Right kidney (tissue), 1 donor: ENCODE measurements at regions not wholly inside any gene's neighbourhood (a gene's known extent, or its start where the extent isn't known, plus 50 kb on each side); places are given as distances from the start of the nearest gene placed in this dataset.
"Not testable (repeated sequence)": the region's sequence is repeated elsewhere in the genome, so short reads cannot be mapped to it uniquely, and the experiment has no call there.

ENCODE experiments used
- DNase-seq: peaks from one replicate; pipeline ENCODE4 v3.0.0-alpha.2; 2016

DNA sequence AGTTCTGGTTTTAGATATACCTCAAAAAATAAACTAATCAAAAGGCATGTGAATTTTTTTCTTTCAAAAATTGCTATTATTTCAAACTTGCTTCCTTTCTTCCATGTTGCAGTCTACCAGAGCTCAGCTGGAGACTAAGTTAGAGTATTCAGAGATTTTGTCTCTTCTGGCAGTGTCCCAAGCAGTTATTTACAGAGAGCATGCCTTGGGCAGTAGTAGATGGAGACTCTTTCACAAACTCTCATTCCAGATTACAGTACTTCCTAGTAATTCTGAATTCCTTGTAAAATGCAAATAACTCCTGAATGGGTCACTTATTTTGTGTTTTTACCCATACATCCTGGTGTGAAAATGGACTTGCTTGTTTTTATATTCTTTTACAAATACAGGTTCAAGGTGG lies 703.4 kb downstream of the EPHA7 start:
- DNase-seq: no peak

DNA sequence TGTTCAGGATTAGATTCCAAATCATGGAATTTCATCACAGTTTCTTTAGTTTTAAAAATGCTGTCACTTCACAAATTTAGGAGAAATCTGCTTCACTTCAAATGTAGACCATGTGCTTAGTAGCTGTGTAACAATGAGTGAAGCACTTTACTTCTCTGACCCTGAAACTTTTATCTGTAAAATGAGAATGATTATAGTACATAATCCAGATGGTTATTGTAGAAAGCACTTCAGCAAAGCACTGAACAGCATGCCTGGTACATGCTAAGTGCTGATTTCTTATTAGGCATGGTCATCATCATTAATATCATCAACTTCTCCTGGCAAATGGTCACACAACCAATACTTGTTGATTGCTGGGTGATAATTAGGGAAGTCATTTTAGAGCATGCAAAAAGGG lies 705.0 kb downstream of the EPHA7 start:
- no peak for DNase-seq

DNA sequence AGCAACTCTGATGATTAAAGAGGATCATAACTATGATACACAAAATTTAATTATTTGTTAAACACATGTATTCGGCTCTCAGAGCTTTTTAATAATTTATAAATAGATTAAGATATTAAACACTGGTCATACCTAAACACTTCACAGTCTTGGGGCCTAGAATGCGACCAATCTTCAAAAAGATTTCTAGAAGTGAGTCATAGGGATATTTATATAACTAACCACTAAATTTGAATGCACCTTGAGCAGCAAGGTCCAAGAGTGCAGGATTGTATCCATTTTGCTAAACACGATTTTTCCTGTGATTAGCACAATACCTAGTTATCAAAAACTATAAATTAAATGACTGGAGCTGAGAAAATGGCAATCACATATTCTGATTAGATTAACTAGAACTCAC lies 709.3 kb downstream of the EPHA7 start:
- no peak for DNase-seq

DNA sequence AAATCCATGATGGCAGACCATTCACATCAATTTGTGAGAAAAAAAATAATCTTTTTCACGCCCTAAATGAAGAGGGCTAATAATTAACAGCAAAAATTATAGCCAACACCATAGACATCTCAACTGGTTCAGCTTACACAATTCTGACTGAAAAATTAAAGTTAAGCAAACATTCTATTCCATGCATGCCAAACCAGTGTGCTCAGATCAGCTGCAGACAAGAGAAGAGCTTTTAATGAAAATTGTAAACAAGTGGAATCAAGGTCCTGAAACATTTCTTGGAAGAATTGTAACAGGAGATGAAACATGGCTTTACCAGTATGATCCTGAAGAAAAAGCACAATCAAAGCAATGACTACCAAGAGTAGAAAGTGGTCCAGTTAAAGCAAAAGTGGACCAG lies 710.4 kb downstream of the EPHA7 start:
- DNase-seq: no peak

DNA sequence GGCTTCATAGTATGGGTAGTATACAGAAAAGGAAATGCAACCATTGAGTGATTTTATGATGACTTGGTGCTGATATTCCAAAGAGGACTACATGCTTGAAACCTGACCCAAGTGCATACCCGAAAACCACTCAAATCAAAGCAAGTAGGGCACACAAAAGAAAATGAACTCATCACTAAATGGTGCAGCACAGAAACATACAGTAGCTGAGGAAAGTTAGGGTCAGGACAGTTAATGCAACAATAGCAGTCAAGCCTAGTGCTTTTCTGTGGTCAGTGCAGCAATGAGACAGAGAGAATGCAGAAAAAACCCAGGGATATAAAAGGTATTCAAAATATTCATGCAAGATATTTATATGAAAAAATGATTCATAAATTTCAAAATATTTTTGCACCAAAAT lies 711.1 kb downstream of the EPHA7 start:
- DNase-seq: no peak

DNA sequence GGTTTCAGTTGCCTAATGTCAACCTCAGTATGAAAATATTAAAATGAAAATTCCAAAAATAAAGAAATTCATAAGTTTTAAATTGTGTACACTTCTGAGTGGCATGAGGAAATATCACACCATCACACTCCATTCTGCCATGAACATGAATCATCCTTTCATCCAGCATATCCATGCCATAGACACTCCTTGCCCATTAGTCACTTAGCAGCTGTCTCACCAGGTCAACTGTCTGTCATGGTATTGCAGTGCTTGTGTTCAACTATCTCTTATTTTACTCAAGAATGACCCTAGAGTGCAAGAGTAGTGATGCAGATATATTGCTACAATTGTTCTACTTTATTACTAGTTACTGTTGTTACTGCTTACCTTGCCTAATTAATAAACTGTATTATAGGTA lies 712.4 kb downstream of the EPHA7 start:
- DNase-seq: no peak

DNA sequence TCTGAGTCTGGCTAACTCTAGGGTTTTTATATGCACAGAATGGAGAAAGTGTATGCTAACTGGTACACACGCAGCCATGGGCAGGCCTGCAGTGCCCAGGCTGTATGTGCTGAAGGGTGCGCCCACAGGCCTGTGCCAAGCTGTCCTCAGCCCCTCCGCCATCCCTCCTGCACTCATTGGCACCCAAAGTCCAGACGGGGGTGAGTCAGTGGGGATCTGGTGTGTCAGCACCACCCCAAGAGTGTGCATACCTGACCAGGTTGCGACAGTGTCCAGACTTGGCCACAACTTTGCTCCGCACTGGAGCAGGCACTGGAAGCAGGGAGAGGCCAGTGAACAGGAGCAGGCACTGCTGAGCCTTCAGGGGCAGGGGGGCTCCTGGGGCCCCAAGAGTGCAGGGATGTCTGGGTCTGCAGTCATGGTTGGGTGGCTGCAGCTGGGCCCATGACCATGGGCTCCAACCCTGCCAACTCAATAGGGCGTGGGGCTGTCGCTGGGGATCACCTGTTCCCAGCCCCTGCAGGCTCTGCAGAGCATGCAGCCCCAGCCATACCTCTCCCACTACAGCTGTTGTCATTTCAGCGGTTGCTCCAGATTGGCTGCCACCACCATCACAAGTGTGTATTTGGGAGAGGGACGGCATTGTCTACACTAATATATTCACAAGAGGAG lies 717.8 kb downstream of the EPHA7 start:
- no peak for DNase-seq

DNA sequence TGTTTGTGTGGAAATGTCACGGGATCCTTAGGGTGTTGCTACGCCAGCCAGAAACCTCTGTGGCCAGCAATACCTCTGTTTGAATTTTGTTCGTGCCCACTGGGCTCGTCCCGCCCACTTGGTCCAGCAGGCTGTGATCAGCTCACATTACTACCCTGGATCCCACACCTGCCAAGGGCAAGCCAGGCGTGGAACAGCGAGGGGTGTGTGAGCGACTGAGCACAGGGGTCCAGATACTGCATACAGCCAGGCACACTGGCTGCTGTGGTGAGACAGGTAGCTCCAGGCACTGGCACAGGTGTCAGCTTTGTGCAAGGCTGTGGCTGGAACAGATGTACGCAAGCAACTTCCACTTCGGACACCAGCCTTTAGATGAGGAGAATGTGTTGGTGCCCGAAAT lies 718.9 kb downstream of the EPHA7 start:
- no peak for DNase-seq

DNA sequence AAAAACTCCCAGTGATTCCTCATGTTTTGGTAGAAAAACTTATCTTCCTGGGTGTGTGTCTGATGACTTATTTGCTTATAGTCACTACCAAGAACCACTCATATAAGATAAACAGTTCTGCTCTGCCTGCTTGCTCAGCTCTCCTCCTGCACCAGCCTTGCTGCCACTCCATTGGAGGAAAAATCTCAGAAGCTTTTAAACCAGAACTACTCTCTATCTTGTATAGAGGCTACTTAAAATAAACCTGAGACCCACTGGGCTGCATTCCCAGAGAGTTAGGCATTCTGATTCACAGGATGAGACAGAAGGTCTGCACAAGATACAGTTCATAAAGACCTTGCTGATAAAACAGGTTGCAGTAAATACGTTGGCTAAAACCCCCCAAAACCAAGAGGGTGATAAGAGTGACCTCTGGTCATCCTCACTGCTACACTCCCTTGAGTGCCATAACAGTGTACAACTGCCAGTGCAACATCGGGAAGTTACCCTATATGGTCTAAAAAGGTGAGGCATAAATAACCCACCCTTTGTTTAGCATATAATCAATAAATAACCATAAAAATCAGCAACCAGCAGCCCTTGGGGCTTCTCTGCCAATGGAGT lies 728.3 kb downstream of the EPHA7 start:
- DNase-seq: no peak

DNA sequence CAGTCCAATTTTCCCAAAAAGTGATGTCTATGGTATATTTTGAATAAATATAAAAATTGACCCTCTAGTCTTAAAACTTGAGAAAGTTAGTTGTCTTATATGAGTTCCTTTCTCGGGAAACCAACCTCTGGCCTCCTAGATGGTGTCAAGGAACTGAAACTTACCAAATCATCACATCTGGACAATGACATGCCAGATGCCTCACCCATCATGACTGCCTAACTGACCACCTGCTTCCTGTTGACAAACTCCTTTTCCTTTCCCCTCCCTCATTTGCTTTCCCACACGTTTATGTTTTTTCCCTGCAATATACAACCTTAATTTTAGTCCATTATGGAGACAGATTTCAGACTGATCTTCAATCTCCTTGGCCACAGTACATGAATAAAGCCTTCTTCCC lies 731.0 kb downstream of the EPHA7 start:
- no peak for DNase-seq

DNA sequence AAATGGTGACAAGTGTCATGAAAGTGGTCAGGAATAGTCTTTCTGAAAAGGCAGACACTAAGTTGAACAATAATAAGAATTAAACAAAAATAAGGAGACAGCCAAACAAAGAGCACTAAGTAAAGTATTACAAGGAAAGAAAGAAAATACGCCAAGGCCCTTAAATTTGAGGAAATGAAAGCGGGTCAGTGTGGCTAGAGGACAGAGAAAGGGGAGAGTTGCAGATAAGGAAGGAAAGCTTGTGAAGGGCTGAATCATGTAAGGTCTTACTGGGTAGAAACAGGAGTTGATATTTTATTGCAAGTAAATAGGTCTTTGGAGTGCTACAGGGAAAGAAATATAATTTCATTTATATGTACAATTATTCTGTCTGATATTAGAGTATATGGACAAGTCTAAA lies 732.1 kb downstream of the EPHA7 start:
- DNase-seq: no peak

DNA sequence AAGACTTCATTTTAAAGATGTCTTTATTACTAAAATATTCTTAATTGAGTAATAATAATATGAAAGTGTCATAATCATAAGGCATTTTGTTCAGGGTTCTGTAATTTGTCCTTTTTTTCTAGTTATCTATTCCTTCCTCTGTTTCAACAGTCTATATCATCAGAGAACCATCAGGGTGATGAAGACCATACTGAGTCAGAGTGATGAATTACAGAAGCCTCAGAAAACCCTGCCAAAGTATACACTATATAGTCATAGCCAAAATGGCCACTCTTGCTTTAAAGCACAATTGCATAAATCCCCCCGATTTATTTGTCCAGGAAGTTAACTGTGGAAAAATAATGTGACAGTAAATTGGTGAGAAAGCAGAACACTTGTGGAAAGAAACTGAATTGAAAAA lies 735.0 kb downstream of the EPHA7 start:
- no peak for DNase-seq

DNA sequence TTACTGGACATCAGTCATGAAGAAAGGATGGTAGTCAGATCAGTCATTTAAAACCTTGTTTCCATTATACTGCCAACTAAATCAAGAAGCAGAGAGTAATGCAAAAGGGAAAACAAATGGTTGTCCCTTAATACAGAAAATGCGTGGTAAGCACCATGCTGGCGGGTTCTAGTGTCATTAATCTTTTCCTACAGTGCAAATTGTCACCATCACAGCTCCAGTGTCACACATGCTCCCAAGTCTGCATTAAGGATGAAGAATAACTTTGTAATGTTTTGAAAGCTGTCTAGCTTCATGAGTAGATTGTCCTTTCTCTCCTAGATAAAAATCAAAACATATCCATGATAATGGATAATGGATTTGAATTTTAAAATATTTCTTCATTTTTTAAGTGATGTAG lies 735.6 kb downstream of the EPHA7 start:
- DNase-seq: no peak

DNA sequence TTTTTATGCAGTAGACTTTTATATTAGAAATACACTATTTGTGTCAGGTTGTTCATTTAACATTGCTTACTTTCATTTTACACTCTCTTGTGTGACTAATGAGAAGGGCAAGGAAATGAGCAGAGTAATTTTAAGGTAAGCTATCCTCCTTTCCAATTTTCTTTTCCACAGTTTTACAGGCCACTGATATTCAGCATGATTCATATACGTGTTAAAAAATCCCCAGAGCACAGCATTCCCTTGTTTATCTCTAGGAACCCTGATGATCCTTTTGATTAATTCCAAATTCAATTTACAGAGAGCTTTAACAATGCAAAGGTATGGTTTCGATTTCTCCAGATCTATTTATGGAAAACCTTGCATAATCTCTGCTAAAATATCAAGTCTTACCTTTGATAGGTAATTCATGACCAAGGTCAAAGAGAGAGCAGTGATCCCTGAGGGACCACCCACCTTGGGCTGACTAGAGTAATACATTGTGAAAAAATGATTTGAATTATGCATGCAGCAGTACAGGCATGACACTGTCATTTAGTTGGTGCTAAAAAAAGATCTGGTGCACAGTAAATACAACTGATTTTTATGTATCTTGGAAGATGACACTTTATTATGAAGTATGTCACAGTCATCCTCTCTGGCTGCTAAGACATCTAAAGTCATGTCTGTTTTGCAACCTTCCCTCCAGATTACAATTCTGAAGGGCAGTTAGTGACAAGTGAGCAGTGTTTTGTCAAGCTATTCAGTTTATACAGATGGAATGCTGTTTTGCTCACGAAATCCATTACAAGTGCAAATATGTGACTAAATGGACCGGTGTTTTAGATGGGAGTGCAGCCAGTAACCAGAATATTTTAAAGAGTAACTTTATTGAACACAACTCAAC lies 736.6 kb downstream of the EPHA7 start:
- no peak for DNase-seq

DNA sequence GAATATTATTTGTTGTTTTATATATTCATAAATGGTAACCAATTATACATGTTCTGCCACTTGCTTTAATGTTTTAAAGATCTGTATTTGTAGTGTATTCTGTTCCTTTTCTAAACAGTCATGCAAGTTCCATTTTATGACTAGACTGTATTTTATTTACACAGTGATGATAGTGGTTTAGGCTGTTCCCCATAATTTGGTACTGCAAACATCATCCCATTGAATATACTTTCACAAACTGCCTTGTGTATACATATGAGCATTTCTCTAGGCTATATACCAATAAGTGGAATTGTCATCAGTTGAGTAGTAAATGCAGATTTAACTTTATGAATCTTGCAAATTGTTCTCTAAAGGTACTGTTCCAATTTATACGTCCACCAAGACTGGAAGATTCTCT lies 738.0 kb downstream of the EPHA7 start:
- no peak for DNase-seq

DNA sequence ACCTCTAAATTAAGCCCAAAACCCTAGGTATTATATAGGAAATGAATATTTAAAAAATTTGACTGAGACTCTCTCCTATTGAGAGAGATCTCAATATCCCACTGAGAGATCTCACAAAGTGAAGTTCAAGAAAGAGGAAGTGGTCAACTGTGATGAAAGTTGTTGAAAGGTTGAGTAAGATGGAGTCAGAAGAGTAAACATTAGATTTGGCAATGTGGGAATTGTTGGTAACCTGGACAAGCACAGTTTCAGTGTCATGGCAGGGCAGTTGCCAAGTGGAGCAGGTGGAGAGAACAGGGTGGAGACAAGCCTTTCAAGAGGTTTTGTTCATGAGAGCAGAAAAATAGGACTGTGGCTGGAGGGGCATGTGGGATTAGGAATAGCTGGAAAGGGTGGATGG lies 747.9 kb downstream of the EPHA7 start:
- not testable (repeated sequence) for DNase-seq

DNA sequence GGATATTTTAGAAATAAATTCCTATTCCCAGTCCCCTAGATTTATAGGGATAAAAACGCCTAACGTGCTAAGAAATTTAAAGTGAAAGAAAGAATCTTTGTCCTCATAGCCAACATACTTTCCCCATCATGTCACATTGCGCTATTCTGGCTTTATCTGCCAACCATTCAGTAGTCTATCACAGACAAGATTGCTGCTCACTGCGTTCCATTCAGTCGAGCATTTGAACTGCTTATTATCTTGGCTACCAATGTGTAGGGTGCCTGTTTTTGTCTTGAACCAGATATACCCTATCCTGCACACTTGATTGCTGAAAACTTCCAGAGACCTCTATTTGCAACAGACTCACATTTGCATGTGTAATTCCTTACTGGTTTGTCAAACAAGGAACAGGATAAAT lies 751.5 kb downstream of the EPHA7 start:
- no peak for DNase-seq

DNA sequence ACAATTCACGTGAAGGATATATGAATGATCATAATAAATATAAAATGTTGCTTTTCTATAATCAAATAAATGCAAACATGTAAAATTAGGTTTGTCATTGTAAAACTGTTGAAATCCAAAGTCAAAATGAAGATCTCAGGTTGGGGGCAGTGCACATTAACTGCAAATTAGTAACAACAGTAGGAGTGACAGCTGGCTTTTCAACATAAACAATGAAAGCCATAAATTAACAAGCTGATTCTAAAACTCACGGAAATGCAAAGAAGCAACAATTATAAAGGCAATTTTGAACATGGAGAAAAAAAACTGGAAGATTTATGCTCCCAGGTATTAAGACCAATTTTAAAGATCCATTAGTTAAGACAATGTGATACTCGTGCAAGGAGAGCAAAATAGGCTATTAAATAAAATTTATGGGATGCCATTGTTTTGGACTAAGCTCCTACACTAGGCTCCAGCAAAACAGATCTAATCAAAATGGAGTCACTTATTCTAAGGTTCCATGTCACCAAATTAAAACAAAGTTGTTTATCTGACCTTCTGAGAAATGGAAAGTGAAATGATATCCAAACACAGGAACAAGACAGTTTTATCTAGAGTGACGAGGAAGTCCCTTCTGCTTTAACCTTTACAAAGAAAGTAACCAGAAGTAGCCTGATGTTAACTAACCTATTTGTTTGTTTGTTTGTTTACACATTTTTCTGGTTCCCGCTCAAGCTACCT lies 770.8 kb downstream of the EPHA7 start:
- DNase-seq: peak; percentile 5

DNA sequence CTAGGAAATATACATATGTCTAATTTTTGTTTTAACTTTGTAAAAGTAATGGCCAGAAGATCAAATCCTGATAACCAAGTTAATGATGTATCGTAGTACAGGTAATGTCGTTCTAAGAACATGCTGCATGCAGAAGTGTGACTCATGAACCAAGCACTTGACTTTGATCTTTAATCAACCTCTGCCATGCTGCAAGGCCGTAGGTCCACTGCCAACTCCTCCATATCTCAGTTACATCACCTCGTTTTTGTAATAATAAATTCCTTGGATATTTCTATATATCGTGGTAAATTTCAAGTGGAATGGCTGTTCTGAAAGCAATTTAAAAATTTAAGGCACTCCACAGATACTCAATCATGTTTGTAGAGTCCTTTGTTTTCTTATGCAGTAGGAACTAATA lies 771.7 kb downstream of the EPHA7 start:
- DNase-seq: no peak

DNA sequence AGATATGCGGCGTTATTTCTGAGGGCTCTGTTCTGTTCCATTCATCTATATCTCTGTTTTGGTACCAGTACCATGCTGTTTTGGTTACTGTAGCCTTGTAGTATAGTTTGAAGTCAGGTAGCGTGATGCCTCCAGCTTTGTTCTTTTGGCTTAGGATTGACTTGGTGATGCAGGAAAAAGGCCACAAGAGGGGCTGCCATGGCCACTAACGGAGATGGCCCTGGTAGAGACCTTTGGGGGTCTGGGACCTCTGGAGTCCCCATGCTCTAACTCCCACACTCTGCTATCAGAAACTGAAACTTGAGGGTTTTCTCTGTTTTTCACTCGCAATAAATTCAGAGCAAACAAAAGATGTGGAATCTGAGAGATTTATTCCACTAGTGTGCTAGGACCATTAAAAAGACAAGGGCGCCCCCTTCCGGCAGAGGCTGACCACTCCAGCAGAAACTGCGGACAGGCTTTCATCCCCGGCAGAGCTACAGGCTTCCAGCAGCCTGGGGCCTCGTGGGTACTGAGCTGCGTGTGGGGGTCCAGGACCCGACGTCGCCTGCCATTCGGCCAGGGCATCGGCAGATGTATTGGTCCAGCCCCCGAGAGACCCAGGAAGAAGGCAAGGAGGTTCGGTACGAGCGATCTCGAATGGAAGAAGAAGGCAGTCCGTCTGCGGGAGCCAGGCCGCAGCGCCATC lies 775.1 kb downstream of the EPHA7 start:
- not testable (repeated sequence) for DNase-seq

DNA sequence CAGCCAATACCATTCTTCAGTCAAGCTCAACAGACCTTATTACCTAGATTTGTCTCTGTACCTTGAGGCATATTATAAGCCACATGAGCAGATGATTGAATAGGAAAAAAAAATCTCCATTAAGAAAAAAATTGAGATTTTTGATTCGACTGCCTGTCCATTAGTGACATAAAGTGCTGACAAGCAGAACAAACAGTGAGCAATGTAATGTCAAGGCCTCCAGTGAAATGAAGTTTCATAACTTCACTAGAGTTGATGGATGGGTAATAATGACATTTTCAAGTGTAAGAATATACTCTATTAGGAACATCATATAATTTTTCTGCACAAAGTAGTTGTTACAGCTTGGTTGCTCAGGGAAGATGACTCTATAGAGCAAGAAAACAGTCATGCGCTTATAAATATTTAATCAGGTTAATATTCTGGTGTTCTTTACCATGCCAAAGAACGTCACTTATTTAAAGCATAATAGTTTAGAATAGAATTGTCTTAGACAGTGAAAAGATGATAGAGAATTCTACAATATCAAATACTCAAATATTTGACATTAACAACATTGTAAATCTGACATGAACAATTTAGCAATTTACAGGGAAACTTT lies 783.7 kb downstream of the EPHA7 start:
- DNase-seq: no peak

DNA sequence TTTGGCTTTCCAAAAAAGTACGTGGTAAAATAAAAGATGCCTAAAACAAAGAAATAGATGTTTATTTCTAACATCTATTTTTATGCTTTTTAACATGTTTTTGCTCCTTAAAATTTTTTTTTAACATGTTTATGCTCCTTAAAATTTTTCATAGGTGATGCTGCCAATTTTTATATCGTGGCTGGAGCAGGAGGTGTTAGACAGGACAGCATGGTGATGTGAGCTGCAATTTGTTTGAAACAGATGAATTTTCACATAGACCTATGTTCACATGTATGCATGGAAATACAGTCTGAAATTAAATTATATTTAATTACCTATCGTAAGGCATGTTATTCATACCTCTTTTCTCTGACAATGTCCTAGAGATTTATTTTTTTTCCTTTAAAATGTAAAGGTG lies 784.8 kb downstream of the EPHA7 start:
- no peak for DNase-seq
